GM19193 (cell line): ENCODE measurements at regions not wholly inside any gene's neighbourhood (a gene's known extent, or its start where the extent isn't known, plus 50 kb on each side); places are given as distances from the start of the nearest gene placed in this dataset.

Experiments used
- POLR2A ChIP-seq: IDR thresholded peaks from 4 replicates; pipeline ENCODE4 v1.6.1; 2011; ENCODE audit not compliant: insufficient read depth, insufficient read length; ENCODE audit errors: extremely low read depth

DNA sequence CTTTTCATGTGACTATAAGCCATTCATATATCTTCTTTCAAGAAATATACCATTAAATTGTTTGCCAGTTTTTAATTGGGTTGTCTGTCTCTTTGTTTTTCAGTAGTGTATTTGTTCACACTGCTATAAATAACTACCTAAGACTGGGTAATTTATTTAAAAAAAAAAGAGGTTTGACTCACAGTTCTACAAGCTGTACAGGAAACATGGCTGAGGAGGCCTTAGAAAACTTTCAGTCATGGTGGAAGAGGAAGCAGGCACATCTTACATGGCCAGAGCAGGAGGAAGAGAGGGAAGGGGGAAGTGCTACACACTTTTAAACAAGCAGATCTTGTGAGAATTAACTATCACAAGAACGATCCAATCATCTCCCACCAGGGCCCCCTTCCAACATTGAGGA lies 255.3 kb downstream of the EPM2A start:
- TF ChIP-seq POLR2A = no peak

DNA sequence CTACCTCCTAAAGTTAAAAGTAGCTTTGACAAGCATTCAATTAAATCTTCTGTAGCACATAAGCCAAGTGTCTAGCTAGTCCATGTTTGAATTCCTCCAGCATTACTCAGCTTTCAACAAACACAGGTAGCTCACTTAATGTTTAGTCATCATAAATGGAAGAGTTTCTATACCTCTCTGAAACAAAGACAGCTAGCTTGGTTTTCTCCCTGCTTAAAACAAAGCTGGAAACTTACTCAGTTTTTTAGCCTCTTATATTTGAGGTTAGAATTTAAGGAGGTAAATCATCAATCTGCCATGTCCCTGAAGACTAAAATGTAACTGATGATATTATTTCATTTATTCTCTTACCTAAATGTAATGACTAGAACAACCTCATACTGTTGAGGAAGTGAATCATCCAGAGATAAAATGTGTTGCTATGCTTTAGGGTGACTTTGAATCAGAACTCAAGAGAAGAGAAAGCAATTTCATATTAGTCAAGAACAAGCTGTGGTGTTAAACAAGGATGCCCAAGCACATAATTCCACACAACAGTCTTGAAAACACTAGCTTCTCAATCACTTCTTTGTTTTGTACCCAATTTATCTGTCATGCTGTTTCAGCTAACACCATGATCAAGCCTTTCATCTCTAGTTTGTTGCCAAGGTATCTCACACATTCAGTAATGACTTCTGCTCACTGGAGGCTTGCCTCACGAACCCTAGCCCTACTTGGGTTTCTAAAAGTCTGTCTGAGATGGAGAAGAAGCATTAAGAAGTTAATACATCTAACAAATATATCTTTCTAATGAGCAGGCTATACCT lies 251.9 kb downstream of the EPM2A start:
- TF ChIP-seq POLR2A = no peak

- no peak for TF ChIP-seq POLR2A
Measured at GRCh38 chr6:145485288-145485687, 250.0 kb downstream of the EPM2A start.

DNA sequence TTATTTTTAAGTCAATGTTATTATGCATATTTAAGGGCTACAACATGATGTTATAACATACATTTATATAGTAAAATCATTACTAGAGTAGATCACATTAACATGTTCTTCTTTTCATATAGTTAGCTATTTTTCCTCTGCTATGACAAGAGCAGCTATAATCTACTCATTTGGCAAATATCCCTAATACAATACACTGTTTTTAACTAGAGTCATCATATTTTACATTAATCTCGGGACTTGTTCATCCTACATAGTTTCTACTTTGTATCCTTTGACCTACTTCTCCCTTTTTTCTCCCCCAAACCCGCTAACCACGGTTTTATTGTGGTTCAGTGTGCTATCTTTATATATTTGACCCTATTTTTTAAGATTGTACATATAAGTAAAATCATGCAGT lies 249.0 kb downstream of the EPM2A start:
- TF ChIP-seq POLR2A = no peak

DNA sequence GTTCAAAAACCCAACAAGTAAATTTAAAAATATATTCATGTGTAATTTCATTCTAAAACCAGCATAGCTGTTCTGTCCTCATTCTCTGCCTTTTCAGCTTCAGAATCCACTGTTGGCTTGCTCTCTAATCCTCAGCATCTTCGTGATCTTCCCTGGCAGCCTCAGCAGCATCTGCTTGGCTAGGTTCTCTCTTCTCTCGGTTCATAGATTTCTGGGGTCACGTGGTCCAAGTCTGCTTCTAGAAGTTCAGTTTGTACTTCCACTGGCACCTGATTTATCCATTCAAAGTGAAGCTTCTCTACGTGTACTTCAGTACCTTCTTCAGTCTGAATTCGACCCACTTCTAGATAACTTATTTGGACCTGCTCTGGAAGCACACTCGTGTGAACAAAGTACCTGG lies 245.7 kb downstream of the EPM2A start:
- no peak for TF ChIP-seq POLR2A

DNA sequence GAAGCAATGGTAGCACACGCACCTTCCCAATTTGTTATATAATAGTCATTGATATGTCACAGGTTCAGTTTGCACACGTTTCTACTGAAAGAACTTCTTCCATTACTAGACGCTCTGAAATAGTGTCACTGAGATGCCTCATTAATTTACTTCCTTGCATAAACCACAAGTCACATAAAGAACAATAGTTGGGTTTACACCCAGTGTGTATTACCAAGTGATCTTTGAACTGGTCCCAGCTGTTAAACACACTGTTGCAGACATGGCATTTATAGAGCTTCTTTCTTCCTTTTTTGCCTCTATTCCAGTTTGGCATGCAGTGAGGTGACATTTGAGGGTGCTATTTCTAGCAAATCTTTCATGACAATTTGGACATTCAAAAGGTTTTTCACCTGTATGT lies 245.3 kb downstream of the EPM2A start:
- TF ChIP-seq POLR2A = no peak

DNA sequence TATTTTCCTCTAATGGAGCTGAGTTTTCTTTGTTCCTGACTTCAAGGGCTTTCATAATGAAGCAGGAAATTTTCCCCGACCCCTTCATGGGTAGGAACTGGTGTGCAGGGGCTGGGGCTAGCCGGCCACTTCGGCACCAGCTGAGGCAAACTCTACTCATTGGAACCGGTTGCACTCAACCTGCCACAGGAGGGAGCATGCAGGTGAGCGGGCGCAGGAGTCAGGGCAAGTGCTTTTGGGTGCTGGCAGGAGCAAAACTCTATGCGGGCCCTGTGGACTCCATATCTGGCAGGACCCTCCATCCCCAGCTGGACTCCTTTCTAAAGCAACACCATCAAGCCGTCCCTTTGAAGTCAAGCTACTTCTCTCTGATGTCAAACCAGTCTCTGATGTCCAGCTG lies 244.2 kb downstream of the EPM2A start:
- TF ChIP-seq POLR2A = no peak

DNA sequence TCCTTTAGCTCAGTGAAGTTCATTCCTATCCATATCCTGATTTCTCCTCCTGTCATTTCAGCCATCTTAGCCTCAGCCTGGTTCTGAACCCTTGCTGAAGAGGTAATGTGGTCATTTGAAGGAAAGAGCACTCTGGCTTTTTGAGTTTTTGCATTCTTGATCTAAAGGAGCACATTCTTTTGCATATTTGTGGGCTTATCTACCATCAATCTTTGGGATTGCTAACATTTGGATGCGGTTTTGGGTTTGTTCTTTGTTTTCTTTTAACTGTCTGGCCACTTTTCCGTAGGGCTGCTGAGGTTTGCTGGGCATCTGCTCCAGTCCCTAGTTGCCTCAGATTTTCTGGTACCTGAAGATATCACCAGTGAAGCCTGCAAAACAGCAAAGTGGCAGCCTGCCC lies 238.3 kb downstream of the EPM2A start:
- TF ChIP-seq POLR2A = no peak

GRCh38 chr6:145498425-145498824 lies 236.9 kb downstream of the EPM2A start:
- no peak for TF ChIP-seq POLR2A

- no peak for TF ChIP-seq POLR2A
Measured at GRCh38 chr6:145502416-145502815, 232.9 kb downstream of the EPM2A start.

DNA sequence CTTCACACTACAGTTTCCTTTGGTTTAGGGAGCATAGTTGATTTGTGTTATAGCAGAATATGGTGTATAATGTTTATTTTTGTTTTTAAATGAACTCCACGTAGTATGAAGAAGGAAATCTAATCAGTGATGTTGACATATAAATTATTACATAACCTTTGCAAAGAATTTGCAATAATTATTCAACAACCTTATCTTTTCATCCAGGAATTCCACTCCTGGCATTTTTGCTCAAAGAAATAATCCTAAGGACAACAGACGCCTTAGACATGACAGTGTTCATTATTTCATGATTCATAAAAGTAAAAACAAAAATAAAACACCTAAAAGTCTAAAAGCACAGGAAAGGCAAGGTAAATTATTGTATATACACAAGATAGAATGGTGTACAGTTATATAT lies 229.2 kb downstream of the EPM2A start:
- TF ChIP-seq POLR2A = no peak

DNA sequence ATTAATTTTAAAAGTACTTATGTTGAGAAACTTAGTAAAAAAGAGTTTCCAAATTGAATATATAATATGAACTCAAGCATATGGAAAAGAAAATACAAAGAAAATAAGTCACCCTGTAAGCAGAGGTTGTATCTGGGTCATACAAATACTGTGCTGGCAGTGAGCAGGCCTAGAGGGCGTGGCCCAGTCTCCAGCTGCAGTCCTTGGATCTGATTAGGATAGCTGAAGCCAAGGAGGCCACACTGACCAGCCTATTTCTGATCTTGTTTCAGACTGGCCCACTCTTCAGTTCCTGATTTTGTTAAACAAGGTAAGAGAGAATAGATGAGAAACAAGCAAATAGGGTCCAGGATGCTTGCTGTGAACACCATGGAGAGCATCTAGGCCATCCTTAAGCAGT lies 228.8 kb downstream of the EPM2A start:
- no peak for TF ChIP-seq POLR2A

DNA sequence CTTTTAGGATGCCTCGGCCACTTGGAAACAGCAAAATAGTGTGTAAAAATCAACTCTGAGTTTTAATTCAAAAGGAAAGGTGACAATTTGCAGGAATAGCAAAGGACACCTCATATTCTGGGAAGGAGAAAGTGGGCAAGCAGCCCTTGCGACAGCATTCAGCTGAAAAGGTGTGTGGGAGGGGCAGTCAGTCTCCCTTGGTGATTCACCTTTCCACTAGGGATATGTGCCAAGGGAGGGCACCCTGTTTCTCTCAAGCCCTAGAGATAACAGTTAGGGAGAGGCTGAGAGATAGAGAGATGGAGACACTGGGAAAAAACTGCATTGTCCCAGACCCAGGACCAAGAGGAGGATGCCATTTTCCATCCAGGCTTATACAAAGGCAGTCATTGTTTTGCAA lies 228.1 kb downstream of the EPM2A start:
- TF ChIP-seq POLR2A = no peak

- TF ChIP-seq POLR2A = no peak
Measured at GRCh38 chr6:145508107-145508506, 227.2 kb downstream of the EPM2A start.

- TF ChIP-seq POLR2A = no peak
Measured at GRCh38 chr6:145517492-145517891, 217.8 kb downstream of the EPM2A start.

DNA sequence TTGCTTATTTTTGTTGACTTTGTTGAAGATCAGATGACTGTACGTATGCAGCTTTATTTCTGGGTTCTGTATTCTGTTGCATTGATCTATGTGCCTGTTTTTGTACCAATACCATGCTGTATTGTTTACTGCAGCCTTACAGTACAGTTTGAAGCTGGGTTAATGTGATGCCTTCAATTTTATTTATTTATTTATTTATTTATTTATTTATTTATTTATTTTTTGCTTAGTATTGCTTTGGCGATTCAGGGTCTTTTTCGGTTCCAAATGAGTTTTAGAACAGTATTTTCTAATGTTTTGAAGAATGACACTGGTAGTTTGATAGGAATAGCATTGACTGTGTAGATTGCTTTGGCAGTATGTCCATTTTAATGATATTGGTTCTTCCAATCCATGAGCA lies 210.3 kb downstream of the EPM2A start:
- TF ChIP-seq POLR2A = no peak

GRCh38 chr6:145529582-145529981 lies 205.7 kb downstream of the EPM2A start:
- TF ChIP-seq POLR2A = no peak
